B cell (primary cell): ENCODE measurements at regions not wholly inside any gene's neighbourhood (a gene's known extent, or its start where the extent isn't known, plus 50 kb on each side); places are given as distances from the start of the nearest gene placed in this dataset.

Source experiments
- ATAC-seq: fragments of 200-7000 bp; cut with Tn5 transposase; one replicate; pipeline ENCODE4 v1.10.0; 2021; ENCODE audit warnings: low read depth, mild to moderate bottlenecking, moderate number of reproducible peaks, moderate library complexity
- CTCF ChIA-PET: fragments of 350-600 bp; sonication (Branson Sonifier 250); formaldehyde crosslinking; loops from one replicate; lab custom pipeline; 2021; ENCODE audit warnings: antibody characterized with exemption, inconsistent platforms; lab: Charles Lee
- POLR2A ChIA-PET: fragments of 350-600 bp; sonication (Branson Sonifier 250); formaldehyde crosslinking; loops from one replicate; lab custom pipeline; 2021; ENCODE audit warnings: antibody characterized with exemption; lab: Charles Lee
- DNase-seq: peaks from one replicate; pipeline ENCODE4 v3.0.0; 2013
- H2AFZ ChIP-seq: 2 replicates; pipeline ENCODE4 v1.6.1; 2012; ENCODE audit warnings: mild to moderate bottlenecking, low read depth, low read length; ENCODE audit not compliant: insufficient read depth, poor library complexity, severe bottlenecking
- H3K27ac ChIP-seq, 2 donors: 1 replicate in 1 of 2; 2 replicates in 1 of 2; pipeline ENCODE4 v1.5.1; 2012 to 2013; ENCODE audit warnings: low read length in 2 of 2, mild to moderate bottlenecking in 2 of 2, moderate library complexity in 1 of 2
- H3K27me3 ChIP-seq, 4 experiments: fragments of 200-600 bp in 1 of 4; sonication (generic) in 1 of 4; replicated peaks in 1 of 4; 1 replicate in 2 of 4; 2 replicates in 2 of 4; pipeline versions ENCODE4 v1.6.1 to v1.7.0; 2013 to 2016; ENCODE audit warnings: low read length in 3 of 4, mild to moderate bottlenecking in 2 of 4, mixed read lengths in 1 of 4, moderate library complexity in 1 of 4; ENCODE audit not compliant: insufficient read depth in 4 of 4, control insufficient read depth in 3 of 4; ENCODE audit errors: control extremely low read depth in 1 of 4
- H3K36me3 ChIP-seq, 2 experiments: replicated peaks in 1 of 2; 1 replicate in 1 of 2; 2 replicates in 1 of 2; pipeline versions ENCODE4 v1.6.1 to v1.7.1; 2013; ENCODE audit warnings: low read length in 1 of 2; ENCODE audit not compliant: insufficient read depth in 2 of 2, control insufficient read depth in 1 of 2; ENCODE audit errors: control extremely low read depth in 1 of 2, extremely low read depth in 1 of 2
- H3K4me1 ChIP-seq, 2 donors: fragments of 200-600 bp in 1 of 2; sonication (generic) in 1 of 2; 1 replicate in 1 of 2; 2 replicates in 1 of 2; pipeline versions ENCODE4 v1.5.1 to v1.6.1; 2013 to 2017; ENCODE audit warnings: low read length in 2 of 2; ENCODE audit not compliant: control insufficient read depth in 2 of 2, insufficient read depth in 2 of 2
- H3K4me2 ChIP-seq: replicated peaks from 2 replicates; pipeline ENCODE3; 2012; ENCODE audit warnings: mild to moderate bottlenecking, low read depth, low read length; ENCODE audit not compliant: poor library complexity, severe bottlenecking
- H3K4me3 ChIP-seq, 5 experiments: fragments of 200-600 bp in 1 of 5; sonication (generic) in 1 of 5; 1 replicate in 3 of 5; 2 replicates in 2 of 5; pipeline versions ENCODE4 v1.5.1 to v1.7.0; 2011 to 2016; ENCODE audit warnings: low read length in 4 of 5, mild to moderate bottlenecking in 4 of 5, low read depth in 2 of 5, control low read depth in 1 of 5, moderate library complexity in 1 of 5; ENCODE audit not compliant: insufficient read depth in 1 of 5; ENCODE audit errors: control extremely low read depth in 1 of 5, extremely low read depth in 1 of 5
- H3K79me2 ChIP-seq: fragments of 200-600 bp; sonication (generic); one replicate; pipeline ENCODE4 v1.6.0; 2016; ENCODE audit warnings: low read length; ENCODE audit not compliant: control insufficient read depth, insufficient read depth
- H3K9ac ChIP-seq: fragments of 200-600 bp; sonication (generic); 2 replicates; pipeline ENCODE4 v1.6.1; 2017; ENCODE audit warnings: mild to moderate bottlenecking, low read length, moderate library complexity
- H3K9me3 ChIP-seq, 3 donors: one replicate each; pipeline versions ENCODE4 v1.6.1 to v1.7.1; 2013; ENCODE audit warnings: low read length in 2 of 3; ENCODE audit not compliant: control insufficient read depth in 2 of 3, insufficient read depth in 1 of 3; ENCODE audit errors: control extremely low read depth in 1 of 3
- H4K20me1 ChIP-seq: 2 replicates; pipeline ENCODE4 v1.6.0; 2012; ENCODE audit warnings: mild to moderate bottlenecking, low read length; ENCODE audit not compliant: insufficient read depth, control insufficient read depth, poor library complexity, severe bottlenecking
- H3K27ac Mint-ChIP-seq: one replicate; pipeline ENCODE4 v1.8.0; 2021; ENCODE audit warnings: mixed read lengths
- H3K27me3 Mint-ChIP-seq: one replicate; pipeline ENCODE4 v1.8.0; 2021; ENCODE audit warnings: mixed read lengths
- H3K4me1 Mint-ChIP-seq: one replicate; pipeline ENCODE4 v1.8.0; 2021; ENCODE audit warnings: mixed read lengths
- H3K4me3 Mint-ChIP-seq: one replicate; pipeline ENCODE4 v1.8.0; 2021; ENCODE audit warnings: mixed read lengths
- H3K9me3 Mint-ChIP-seq: one replicate; pipeline ENCODE4 v1.8.0; 2022; ENCODE audit warnings: mixed read lengths; ENCODE audit not compliant: insufficient read depth
- EZH2 ChIP-seq: IDR thresholded peaks from 2 replicates; pipeline ENCODE4 v1.6.1; 2012; ENCODE audit warnings: borderline replicate concordance, low read depth, mild to moderate bottlenecking, moderate library complexity, low read length; ENCODE audit not compliant: insufficient read depth, poor library complexity, severe bottlenecking
- WGBS: methylation state at CpG from one replicate; pipeline ENCODE4 v1.1.5; 2013; ENCODE audit warnings: missing lambda C conversion rate; ENCODE audit not compliant: insufficient coverage; 5-methylcytosine and 5-hydroxymethylcytosine counted together
- intact Hi-C: fragments of 100-400 bp; cut with micrococcal nuclease; formaldehyde crosslinking; loops from one replicate; pipeline ENCODE4 v1.10.0; 2022
- TF ChIP-seq, protein P1 (sequence below): fragments of 200-600 bp; IDR thresholded peaks from one replicate; pipeline ENCODE4 v1.8.0; 2022; ENCODE audit warnings: antibody characterized with exemption, mild to moderate bottlenecking

DNA sequence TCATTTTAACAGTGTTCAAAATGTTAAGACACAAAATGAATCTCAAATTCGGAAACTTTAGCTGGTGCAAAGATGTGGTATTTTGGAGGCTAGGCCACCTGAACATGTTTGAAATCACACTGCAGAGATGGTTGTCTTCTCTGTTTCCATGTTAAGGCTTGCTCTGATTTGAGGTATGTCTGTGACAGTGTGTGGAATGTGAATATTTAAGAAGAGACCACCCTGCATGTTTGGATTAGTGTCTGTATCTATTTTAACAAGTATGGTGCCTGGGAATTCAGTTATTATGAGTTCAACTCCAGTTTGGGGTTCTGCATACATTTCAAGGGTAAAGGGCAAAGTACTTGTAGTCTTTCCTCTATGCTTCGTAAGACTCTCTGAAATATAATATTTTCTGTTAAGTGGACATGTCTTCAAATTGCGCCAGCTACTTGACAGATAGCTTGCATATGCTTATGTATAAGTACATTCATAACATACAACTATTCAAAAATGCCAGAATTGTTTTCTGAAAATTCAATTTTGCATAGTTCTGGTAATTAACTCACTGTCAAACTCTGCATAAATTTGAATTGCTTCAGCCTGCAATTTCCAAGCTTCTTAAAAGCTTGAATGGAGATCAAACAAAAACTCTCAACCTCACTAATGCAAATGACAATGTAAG, 424.0 kb downstream of the ADAMTS20 start:
- DNase-seq, result no peak
- intact Hi-C loops, result no loop called here
- H3K79me2 ChIP-seq, result no peaks in the 10 kb centered on the region
- no peak overlapping the region for H3K4me3 Mint-ChIP-seq
- no peak overlapping the region for H3K4me3 ChIP-seq
- H3K27ac ChIP-seq, result no peak overlapping the region
- no peak overlapping the region for H2AFZ ChIP-seq
- no peaks in the 10 kb centered on the region for H3K27me3 ChIP-seq
- ChIA-PET CTCF (no interaction called here), POLR2A (no interaction called here)
- WGBS, result no CpG with 5 or more reads among the region's 3 CpGs
- H3K4me1 Mint-ChIP-seq, result no peaks in the 10 kb centered on the region
- no peak overlapping the region for H3K4me2 ChIP-seq
- TF ChIP-seq, protein P1, sequence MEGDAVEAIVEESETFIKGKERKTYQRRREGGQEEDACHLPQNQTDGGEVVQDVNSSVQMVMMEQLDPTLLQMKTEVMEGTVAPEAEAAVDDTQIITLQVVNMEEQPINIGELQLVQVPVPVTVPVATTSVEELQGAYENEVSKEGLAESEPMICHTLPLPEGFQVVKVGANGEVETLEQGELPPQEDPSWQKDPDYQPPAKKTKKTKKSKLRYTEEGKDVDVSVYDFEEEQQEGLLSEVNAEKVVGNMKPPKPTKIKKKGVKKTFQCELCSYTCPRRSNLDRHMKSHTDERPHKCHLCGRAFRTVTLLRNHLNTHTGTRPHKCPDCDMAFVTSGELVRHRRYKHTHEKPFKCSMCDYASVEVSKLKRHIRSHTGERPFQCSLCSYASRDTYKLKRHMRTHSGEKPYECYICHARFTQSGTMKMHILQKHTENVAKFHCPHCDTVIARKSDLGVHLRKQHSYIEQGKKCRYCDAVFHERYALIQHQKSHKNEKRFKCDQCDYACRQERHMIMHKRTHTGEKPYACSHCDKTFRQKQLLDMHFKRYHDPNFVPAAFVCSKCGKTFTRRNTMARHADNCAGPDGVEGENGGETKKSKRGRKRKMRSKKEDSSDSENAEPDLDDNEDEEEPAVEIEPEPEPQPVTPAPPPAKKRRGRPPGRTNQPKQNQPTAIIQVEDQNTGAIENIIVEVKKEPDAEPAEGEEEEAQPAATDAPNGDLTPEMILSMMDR, result no peak
- no peak for TF ChIP-seq EZH2
- ATAC-seq, result no peak
- no peak overlapping the region for H3K27ac Mint-ChIP-seq
- H3K9me3 Mint-ChIP-seq, result no peaks in the 10 kb centered on the region
- no peaks in the 10 kb centered on the region for H4K20me1 ChIP-seq
- H3K4me1 ChIP-seq, result no peaks in the 10 kb centered on the region
- no peak overlapping the region for H3K9ac ChIP-seq
- no peaks in the 10 kb centered on the region for H3K9me3 ChIP-seq
- H3K36me3 ChIP-seq, result no peaks in the 10 kb centered on the region
- no peaks in the 10 kb centered on the region for H3K27me3 Mint-ChIP-seq

GRCh38 chr12:43126652-43127375, 425.2 kb downstream of the ADAMTS20 start:
- no peak overlapping the region for H3K9ac ChIP-seq
- Mint-ChIP-seq H3K4me1 (no peaks in the 10 kb centered on the region), H3K27ac (no peak overlapping the region), H3K4me3 (no peak overlapping the region), H3K9me3 (no peaks in the 10 kb centered on the region), H3K27me3 (no peaks in the 10 kb centered on the region)
- H3K4me3 ChIP-seq, result no peak overlapping the region
- 83% methylated on average over 1 of the region's 2 CpGs for WGBS
- no peaks in the 10 kb centered on the region for H3K36me3 ChIP-seq
- no peaks in the 10 kb centered on the region for H4K20me1 ChIP-seq
- intact Hi-C loops, result no loop called here
- DNase-seq (no peak), ATAC-seq (no peak)
- no peaks in the 10 kb centered on the region for H3K9me3 ChIP-seq
- H3K4me2 ChIP-seq, result no peak overlapping the region
- no peaks in the 10 kb centered on the region for H3K27me3 ChIP-seq
- H3K27ac ChIP-seq, result no peak overlapping the region
- no peaks in the 10 kb centered on the region for H3K79me2 ChIP-seq
- no peak overlapping the region for H2AFZ ChIP-seq
- POLR2A ChIA-PET, result no interaction called here
- H3K4me1 ChIP-seq, result no peaks in the 10 kb centered on the region
- CTCF ChIA-PET, result no interaction called here
- TF ChIP-seq, protein P1, result no peak
- no peak for TF ChIP-seq EZH2
